Panc1 (cell line): ENCODE measurements at regions not wholly inside any gene's neighbourhood (a gene's known extent, or its start where the extent isn't known, plus 50 kb on each side); places are given as distances from the start of the nearest gene placed in this dataset.

Source experiments
- ATAC-seq: fragments of 200-7000 bp; cut with Tn5 transposase; 2 replicates; pipeline ENCODE4 v1.9.1; 2020; ENCODE audit warnings: mild to moderate bottlenecking, moderate library complexity
- BruUV-seq: library from RNA; stranded (reverse); fragments of 400-500 nt; replicated peaks from 2 replicates; lab custom pipeline; 2021; lab: Mats Ljungman, UMichigan
- CTCF ChIA-PET: fragments of 300-600 bp; sonication (Branson Sonifier 250); formaldehyde crosslinking; loops from one replicate; lab custom pipeline; 2022; ENCODE audit warnings: antibody characterized with exemption; lab: Charles Lee
- POLR2A ChIA-PET: fragments of 300-600 bp; sonication (Branson Sonifier 250); formaldehyde crosslinking; loops from one replicate; lab custom pipeline; 2022; ENCODE audit warnings: antibody characterized with exemption; lab: Charles Lee
- DNase-seq: peaks from one replicate; pipeline ENCODE4 v3.0.0-alpha.2; 2010; ENCODE audit warnings: low read depth, low spot score
- H3K27ac ChIP-seq: 2 replicates; pipeline ENCODE4 v1.5.1; 2011; ENCODE audit warnings: mild to moderate bottlenecking, low read length, inconsistent platforms
- H3K27me3 ChIP-seq: fragments of 200-500 bp; sonication (Bioruptor generic); 2 replicates; pipeline ENCODE4 v1.6.0; 2014; ENCODE audit warnings: low read length, inconsistent platforms; ENCODE audit not compliant: control insufficient read depth, insufficient read depth
- H3K36me3 ChIP-seq: fragments of 200-500 bp; sonication (Bioruptor generic); 2 replicates; pipeline ENCODE4 v1.5.1; 2014; ENCODE audit warnings: inconsistent platforms, mild to moderate bottlenecking, low read length, moderate library complexity; ENCODE audit not compliant: control insufficient read depth, insufficient read depth
- H3K4me1 ChIP-seq: 2 replicates; pipeline ENCODE4 v1.5.1; 2011; ENCODE audit warnings: inconsistent platforms, mild to moderate bottlenecking, low read length, moderate library complexity; ENCODE audit not compliant: control insufficient read depth, insufficient read depth
- H3K4me3 ChIP-seq, 2 experiments: 2 replicates each; pipeline ENCODE4 v1.5.1; 2011 to 2012; ENCODE audit warnings: low read depth in 2 of 2, low read length in 2 of 2, mild to moderate bottlenecking in 2 of 2, inconsistent platforms in 1 of 2, moderate library complexity in 1 of 2
- H3K9me3 ChIP-seq: fragments of 200-500 bp; sonication (Bioruptor generic); 2 replicates; pipeline ENCODE4 v1.5.1; 2014; ENCODE audit warnings: low read depth, mild to moderate bottlenecking, inconsistent platforms, low read length, moderate library complexity; ENCODE audit not compliant: control insufficient read depth, insufficient read depth
- POLR2AphosphoS5 ChIP-seq: IDR thresholded peaks from 2 replicates; pipeline ENCODE4 v1.6.1; 2012; ENCODE audit warnings: mild to moderate bottlenecking, low read depth, low read length, moderate library complexity
- REST ChIP-seq, 2 experiments: IDR thresholded peaks; 2 replicates each; pipeline ENCODE4 v1.6.1; 2011 to 2012; ENCODE audit warnings: low read depth in 2 of 2, control low read depth in 1 of 2, low read length in 1 of 2, mild to moderate bottlenecking in 1 of 2, moderate library complexity in 1 of 2; ENCODE audit not compliant: insufficient read depth in 1 of 2
- SIN3A ChIP-seq: IDR thresholded peaks from 2 replicates; pipeline ENCODE4 v1.6.1; 2012; ENCODE audit warnings: low read depth, mild to moderate bottlenecking, low read length, moderate library complexity, borderline replicate concordance; ENCODE audit not compliant: insufficient read depth
- TCF7L2 ChIP-seq: IDR thresholded peaks from 2 replicates; pipeline ENCODE4 v1.6.1; 2011; ENCODE audit warnings: mild to moderate bottlenecking, low read depth, low read length, inconsistent platforms
- in situ Hi-C: cut with HindIII; loops from 2 replicates; pipeline ENCODE4 v1.10.0; 2016; ENCODE audit warnings: low sequenced_read_pairs, low pct_unique_long_range_greater_than_20kb
- intact Hi-C: fragments of 100-400 bp; cut with micrococcal nuclease; formaldehyde crosslinking; loops from one replicate; pipeline ENCODE4 v1.10.0; 2022; ENCODE audit not compliant: unreplicated experiment
- TF ChIP-seq, protein P1 (sequence below): fragments of 450-650 bp; IDR thresholded peaks from 2 replicates; pipeline ENCODE4 v1.5.1; 2017; ENCODE audit warnings: mild to moderate bottlenecking

DNA sequence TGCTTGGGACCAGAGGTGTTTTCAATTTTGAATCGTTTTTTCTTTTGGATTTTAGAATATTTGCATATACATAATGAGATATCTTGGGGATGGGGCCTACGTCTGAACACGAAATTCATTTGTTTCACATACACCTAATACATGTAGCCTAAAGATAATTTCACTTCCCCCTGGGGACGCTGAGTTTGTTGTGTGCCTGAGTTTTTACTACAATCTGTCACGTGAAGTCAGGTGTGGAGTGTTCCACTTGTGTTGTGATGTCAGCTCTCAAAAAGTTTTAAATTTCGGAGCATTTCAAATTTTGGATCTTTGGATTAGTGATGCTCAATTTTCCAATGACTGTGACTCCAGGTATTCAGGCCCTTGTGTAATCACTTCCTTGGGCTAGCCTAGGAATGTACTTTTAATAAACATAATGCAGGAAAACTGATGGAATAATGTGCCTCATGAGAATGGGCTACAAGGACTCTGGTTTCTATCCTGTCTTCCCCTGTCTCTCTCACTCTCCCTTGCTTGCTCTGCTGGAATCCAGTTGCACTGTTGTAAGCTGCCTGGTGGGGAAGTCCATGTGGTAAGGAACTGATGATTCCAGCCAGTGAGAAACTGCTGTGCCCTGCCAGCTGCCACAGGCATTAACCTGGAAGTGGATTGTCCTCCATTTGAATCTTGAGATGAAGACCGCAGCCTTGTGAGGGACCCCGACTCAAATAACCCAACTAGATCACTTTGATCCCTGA is 403.8 kb downstream of the SHISA9 start:
- ChIA-PET CTCF (no interaction called here), POLR2A (no interaction called here)
- Histone ChIP-seq H3K4me3 (no peak overlapping the region), H3K36me3 (no peaks in the 10 kb centered on the region), H3K4me1 (no peaks in the 10 kb centered on the region), H3K27me3 (no peaks in the 10 kb centered on the region), H3K9me3 (no peaks in the 10 kb centered on the region), H3K27ac (no peak overlapping the region)
- intact Hi-C loops (no loop called here), in situ Hi-C loops (no loop called here)
- ATAC-seq (no peak), DNase-seq (no peak)
- TF ChIP-seq SIN3A, result no peak
- no peak for TF ChIP-seq TCF7L2
- TF ChIP-seq POLR2AphosphoS5, result no peak
- no peak for TF ChIP-seq REST (IDR thresholded peaks at IDR 0.05; ENCODE audit: insufficient read depth in 1 of 2, low read depth in 2 of 2, low read length in 1 of 2)
- TF ChIP-seq, protein P1, sequence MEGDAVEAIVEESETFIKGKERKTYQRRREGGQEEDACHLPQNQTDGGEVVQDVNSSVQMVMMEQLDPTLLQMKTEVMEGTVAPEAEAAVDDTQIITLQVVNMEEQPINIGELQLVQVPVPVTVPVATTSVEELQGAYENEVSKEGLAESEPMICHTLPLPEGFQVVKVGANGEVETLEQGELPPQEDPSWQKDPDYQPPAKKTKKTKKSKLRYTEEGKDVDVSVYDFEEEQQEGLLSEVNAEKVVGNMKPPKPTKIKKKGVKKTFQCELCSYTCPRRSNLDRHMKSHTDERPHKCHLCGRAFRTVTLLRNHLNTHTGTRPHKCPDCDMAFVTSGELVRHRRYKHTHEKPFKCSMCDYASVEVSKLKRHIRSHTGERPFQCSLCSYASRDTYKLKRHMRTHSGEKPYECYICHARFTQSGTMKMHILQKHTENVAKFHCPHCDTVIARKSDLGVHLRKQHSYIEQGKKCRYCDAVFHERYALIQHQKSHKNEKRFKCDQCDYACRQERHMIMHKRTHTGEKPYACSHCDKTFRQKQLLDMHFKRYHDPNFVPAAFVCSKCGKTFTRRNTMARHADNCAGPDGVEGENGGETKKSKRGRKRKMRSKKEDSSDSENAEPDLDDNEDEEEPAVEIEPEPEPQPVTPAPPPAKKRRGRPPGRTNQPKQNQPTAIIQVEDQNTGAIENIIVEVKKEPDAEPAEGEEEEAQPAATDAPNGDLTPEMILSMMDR, result no peak
- no TSS peak for BruUV-seq

GRCh38 chr16:13306161-13306995 is 405.0 kb downstream of the SHISA9 start:
- no peaks in the 10 kb centered on the region for H3K9me3 ChIP-seq
- no peaks in the 10 kb centered on the region for H3K36me3 ChIP-seq
- DNase-seq (no peak), ATAC-seq (no peak)
- POLR2A ChIA-PET, result no interaction called here
- in situ Hi-C loops, result no loop called here
- intact Hi-C loops, result no loop called here
- BruUV-seq, result no TSS peak
- TF ChIP-seq POLR2AphosphoS5, result no peak
- TF ChIP-seq, protein P1, result no peak
- TF ChIP-seq TCF7L2, result no peak
- no peak for TF ChIP-seq SIN3A
- no peak for TF ChIP-seq REST (IDR thresholded peaks at IDR 0.05; ENCODE audit: insufficient read depth in 1 of 2, low read depth in 2 of 2, low read length in 1 of 2)
- H3K4me3 ChIP-seq, result no peak overlapping the region
- CTCF ChIA-PET, result no interaction called here
- H3K4me1 ChIP-seq, result no peaks in the 10 kb centered on the region
- H3K27me3 ChIP-seq, result no peaks in the 10 kb centered on the region
- no peak overlapping the region for H3K27ac ChIP-seq
